Chondrocyte (in vitro differentiated cells): ENCODE measurements at regions not wholly inside any gene's neighbourhood (a gene's known extent, or its start where the extent isn't known, plus 50 kb on each side); places are given as distances from the start of the nearest gene placed in this dataset.

Experiments
- DNase-seq: peaks from one replicate; pipeline ENCODE4 v3.0.0; 2021; ENCODE audit warnings: mixed read lengths, low spot score
- H3K27ac Mint-ChIP-seq: one replicate; pipeline ENCODE4 v1.8.0; 2021; ENCODE audit warnings: mild to moderate bottlenecking, moderate library complexity, mixed read lengths; ENCODE audit not compliant: unreplicated experiment
- H3K27me3 Mint-ChIP-seq: 2 replicates; pipeline ENCODE4 v1.8.0; 2021; ENCODE audit warnings: low read depth, mixed read lengths
- H3K36me3 Mint-ChIP-seq: 2 replicates; pipeline ENCODE4 v1.8.0; 2021; ENCODE audit warnings: low read depth, mixed read lengths
- H3K4me1 Mint-ChIP-seq: 2 replicates; pipeline ENCODE4 v1.8.0; 2021; ENCODE audit warnings: low read depth, mild to moderate bottlenecking, mixed read lengths
- H3K4me3 Mint-ChIP-seq: one replicate; pipeline ENCODE4 v1.8.0; 2021; ENCODE audit warnings: mild to moderate bottlenecking, moderate library complexity, mixed read lengths; ENCODE audit not compliant: unreplicated experiment
- H3K9me3 Mint-ChIP-seq: 2 replicates; pipeline ENCODE4 v1.8.0; 2021; ENCODE audit warnings: low read depth, mixed read lengths
- CTCF ChIP-seq: fragments of 200-600 bp; sonication (generic); IDR thresholded peaks from 2 replicates; pipeline ENCODE4 v1.5.0; 2021; ENCODE audit warnings: antibody characterized with exemption, mild to moderate bottlenecking, moderate library complexity

- no peak for TF ChIP-seq CTCF
- no peak for DNase-seq
- no peak overlapping the region for H3K27ac Mint-ChIP-seq
- H3K4me1 Mint-ChIP-seq: no peaks in the 10 kb centered on the region
- no peaks in the 10 kb centered on the region for H3K9me3 Mint-ChIP-seq
- H3K4me3 Mint-ChIP-seq: no peak overlapping the region
- no peaks in the 10 kb centered on the region for H3K27me3 Mint-ChIP-seq
- H3K36me3 Mint-ChIP-seq: no peaks in the 10 kb centered on the region
These were observed 608.2 kb upstream of the GCFC2 start for GRCh38 chr2:76318848-76319360.

GRCh38 chr2:76316691-76317090 lies 606.0 kb upstream of the GCFC2 start:
- no peaks in the 10 kb centered on the region for H3K27me3 Mint-ChIP-seq
- no peaks in the 10 kb centered on the region for H3K9me3 Mint-ChIP-seq
- no peak overlapping the region for H3K4me3 Mint-ChIP-seq
- no peak overlapping the region for H3K27ac Mint-ChIP-seq
- no peak for TF ChIP-seq CTCF
- no peaks in the 10 kb centered on the region for H3K36me3 Mint-ChIP-seq
- H3K4me1 Mint-ChIP-seq: no peaks in the 10 kb centered on the region
- no peak for DNase-seq

GRCh38 chr2:76314271-76315020 lies 603.7 kb upstream of the GCFC2 start:
- no peaks in the 10 kb centered on the region for H3K36me3 Mint-ChIP-seq
- no peaks in the 10 kb centered on the region for H3K4me1 Mint-ChIP-seq
- no peak overlapping the region for H3K27ac Mint-ChIP-seq
- H3K9me3 Mint-ChIP-seq: no peaks in the 10 kb centered on the region
- H3K27me3 Mint-ChIP-seq: no peaks in the 10 kb centered on the region
- no peak for TF ChIP-seq CTCF
- DNase-seq: no peak
- no peak overlapping the region for H3K4me3 Mint-ChIP-seq

GRCh38 chr2:76312236-76312635 lies 601.5 kb upstream of the GCFC2 start:
- no peak for DNase-seq
- H3K4me3 Mint-ChIP-seq: no peak overlapping the region
- no peaks in the 10 kb centered on the region for H3K36me3 Mint-ChIP-seq
- H3K27ac Mint-ChIP-seq: no peak overlapping the region
- TF ChIP-seq CTCF: no peak
- H3K27me3 Mint-ChIP-seq: peaks cover 2% of the 10 kb centered on the region
- H3K4me1 Mint-ChIP-seq: no peaks in the 10 kb centered on the region
- no peaks in the 10 kb centered on the region for H3K9me3 Mint-ChIP-seq

GRCh38 chr2:76311728-76312127 lies 601.0 kb upstream of the GCFC2 start:
- no peaks in the 10 kb centered on the region for H3K36me3 Mint-ChIP-seq
- no peak overlapping the region for H3K4me3 Mint-ChIP-seq
- H3K27ac Mint-ChIP-seq: no peak overlapping the region
- H3K4me1 Mint-ChIP-seq: no peaks in the 10 kb centered on the region
- TF ChIP-seq CTCF: no peak
- no peaks in the 10 kb centered on the region for H3K9me3 Mint-ChIP-seq
- peaks cover 2% of the 10 kb centered on the region for H3K27me3 Mint-ChIP-seq
- DNase-seq: no peak
